ENCODE measurements at regions not wholly inside any gene's neighbourhood (a gene's known extent, or its start where the extent isn't known, plus 50 kb on each side); places are given as distances from the start of the nearest gene placed in this dataset.

- Histone ChIP-seq H3K4me1 (peaks cover 6% of the 10 kb centered on the region), H3K27me3 (no peaks in the 10 kb centered on the region), H3K4me3 (no peak overlapping the region), H3K27ac (peak overlapping the region in 1 of 2 donors; percentile 31), H3K36me3 (ENCODE audit: low read depth, missing control alignments) (no peaks in the 10 kb centered on the region), H3K9me3 (no peaks in the 10 kb centered on the region)
- TF ChIP-seq CTCF (IDR thresholded peaks at IDR 0.05) (no peak), POLR2A (IDR thresholded peaks at IDR 0.05) (no peak)
- intact Hi-C loops (cut with DNase I; ENCODE audit: low total_unique reads) = no loop called here
- no peak for DNase-seq
- 43 to 47% methylated on average over 1 of the region's 1 CpG for WGBS, 2 donors
Observed at GRCh38 chr6:140012150-140012549, 637.7 kb upstream of the CITED2 start.

- TF ChIP-seq CTCF (IDR thresholded peaks at IDR 0.05) (no peak), POLR2A (IDR thresholded peaks at IDR 0.05) (no peak)
- intact Hi-C loops (cut with DNase I; ENCODE audit: low total_unique reads) = no loop called here
- H3K4me1 ChIP-seq = peaks cover 6% of the 10 kb centered on the region
- no peak overlapping the region for H3K4me3 ChIP-seq
- WGBS, 2 donors = 38 to 43% methylated on average over 4 of the region's 4 CpGs
- no peaks in the 10 kb centered on the region for H3K9me3 ChIP-seq
- no peaks in the 10 kb centered on the region for H3K27me3 ChIP-seq
- DNase-seq = no peak
- peak overlapping the region in 1 of 2 donors; percentile 31 for H3K27ac ChIP-seq
- H3K36me3 ChIP-seq (ENCODE audit: low read depth, missing control alignments) = no peaks in the 10 kb centered on the region
Observed at GRCh38 chr6:140011537-140011936, 637.1 kb upstream of the CITED2 start.

GRCh38 chr6:140009286-140009685 is 634.8 kb upstream of the CITED2 start:
- no peaks in the 10 kb centered on the region for H3K9me3 ChIP-seq
- no peaks in the 10 kb centered on the region for H3K27me3 ChIP-seq
- DNase-seq = no peak
- H3K36me3 ChIP-seq (ENCODE audit: low read depth, missing control alignments) = no peaks in the 10 kb centered on the region
- TF ChIP-seq CTCF (IDR thresholded peaks at IDR 0.05) = no peak
- no peak for TF ChIP-seq POLR2A (IDR thresholded peaks at IDR 0.05)
- 92 to 94% methylated on average over 3 of the region's 3 CpGs for WGBS, 2 donors
- intact Hi-C loops (cut with DNase I; ENCODE audit: low total_unique reads) = no loop called here
- no peak overlapping the region for H3K4me3 ChIP-seq
- no peak overlapping the region for H3K27ac ChIP-seq
- H3K4me1 ChIP-seq = peaks cover 6% of the 10 kb centered on the region

GRCh38 chr6:140007525-140007924 is 633.1 kb upstream of the CITED2 start:
- peaks cover 6% of the 10 kb centered on the region for H3K4me1 ChIP-seq
- intact Hi-C loops (cut with DNase I; ENCODE audit: low total_unique reads) = no loop called here
- 90 to 97% methylated on average over 4 of the region's 4 CpGs for WGBS, 2 donors
- H3K27me3 ChIP-seq = no peaks in the 10 kb centered on the region
- no peak for DNase-seq
- H3K36me3 ChIP-seq (ENCODE audit: low read depth, missing control alignments) = no peaks in the 10 kb centered on the region
- H3K9me3 ChIP-seq = no peaks in the 10 kb centered on the region
- H3K4me3 ChIP-seq = no peak overlapping the region
- no peak overlapping the region for H3K27ac ChIP-seq
- TF ChIP-seq CTCF (IDR thresholded peaks at IDR 0.05) = no peak
- TF ChIP-seq POLR2A (IDR thresholded peaks at IDR 0.05) = no peak

GRCh38 chr6:140003217-140003616 is 628.8 kb upstream of the CITED2 start:
- H3K4me1 ChIP-seq = no peaks in the 10 kb centered on the region
- no peaks in the 10 kb centered on the region for H3K27me3 ChIP-seq
- no peaks in the 10 kb centered on the region for H3K36me3 ChIP-seq (ENCODE audit: low read depth, missing control alignments)
- no peak overlapping the region for H3K4me3 ChIP-seq
- intact Hi-C loops (cut with DNase I; ENCODE audit: low total_unique reads) = no loop called here
- no peaks in the 10 kb centered on the region for H3K9me3 ChIP-seq
- TF ChIP-seq POLR2A (IDR thresholded peaks at IDR 0.05) = no peak
- no peak for TF ChIP-seq CTCF (IDR thresholded peaks at IDR 0.05)
- WGBS, 2 donors = 62 to 79% methylated on average over 1 of the region's 1 CpG
- H3K27ac ChIP-seq = no peak overlapping the region
- no peak for DNase-seq
